GM12872 (cell line): ENCODE measurements at regions not wholly inside any gene's neighbourhood (a gene's known extent, or its start where the extent isn't known, plus 50 kb on each side); places are given as distances from the start of the nearest gene placed in this dataset.

ENCODE experiments used
- TF ChIP-seq, protein P1 (sequence below): IDR thresholded peaks from 3 replicates; pipeline ENCODE4 v1.5.1; 2011; ENCODE audit warnings: low read depth, mild to moderate bottlenecking, low read length, moderate library complexity; ENCODE audit not compliant: insufficient read depth

DNA sequence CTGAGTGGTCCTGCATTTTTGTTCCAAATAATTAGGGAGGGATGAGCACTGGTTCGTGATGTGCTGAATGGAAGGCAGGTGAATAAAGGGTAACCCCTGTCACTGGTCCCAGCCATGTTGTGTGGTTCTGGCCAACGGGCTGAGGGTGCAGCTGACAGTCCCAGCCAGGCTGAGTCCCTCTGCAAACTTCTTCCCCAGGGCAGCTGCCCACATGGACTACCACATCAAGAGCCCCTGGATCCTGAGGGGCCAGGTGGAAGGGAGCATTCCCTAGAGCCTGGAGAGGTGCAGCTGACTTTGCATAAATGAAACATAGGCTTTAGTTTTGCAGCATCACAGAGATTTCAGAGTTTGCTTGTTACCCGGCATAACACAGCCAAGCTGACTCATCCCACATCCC is 219.8 kb upstream of the MYT1L start:
- TF ChIP-seq, protein P1, sequence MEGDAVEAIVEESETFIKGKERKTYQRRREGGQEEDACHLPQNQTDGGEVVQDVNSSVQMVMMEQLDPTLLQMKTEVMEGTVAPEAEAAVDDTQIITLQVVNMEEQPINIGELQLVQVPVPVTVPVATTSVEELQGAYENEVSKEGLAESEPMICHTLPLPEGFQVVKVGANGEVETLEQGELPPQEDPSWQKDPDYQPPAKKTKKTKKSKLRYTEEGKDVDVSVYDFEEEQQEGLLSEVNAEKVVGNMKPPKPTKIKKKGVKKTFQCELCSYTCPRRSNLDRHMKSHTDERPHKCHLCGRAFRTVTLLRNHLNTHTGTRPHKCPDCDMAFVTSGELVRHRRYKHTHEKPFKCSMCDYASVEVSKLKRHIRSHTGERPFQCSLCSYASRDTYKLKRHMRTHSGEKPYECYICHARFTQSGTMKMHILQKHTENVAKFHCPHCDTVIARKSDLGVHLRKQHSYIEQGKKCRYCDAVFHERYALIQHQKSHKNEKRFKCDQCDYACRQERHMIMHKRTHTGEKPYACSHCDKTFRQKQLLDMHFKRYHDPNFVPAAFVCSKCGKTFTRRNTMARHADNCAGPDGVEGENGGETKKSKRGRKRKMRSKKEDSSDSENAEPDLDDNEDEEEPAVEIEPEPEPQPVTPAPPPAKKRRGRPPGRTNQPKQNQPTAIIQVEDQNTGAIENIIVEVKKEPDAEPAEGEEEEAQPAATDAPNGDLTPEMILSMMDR = no peak

DNA sequence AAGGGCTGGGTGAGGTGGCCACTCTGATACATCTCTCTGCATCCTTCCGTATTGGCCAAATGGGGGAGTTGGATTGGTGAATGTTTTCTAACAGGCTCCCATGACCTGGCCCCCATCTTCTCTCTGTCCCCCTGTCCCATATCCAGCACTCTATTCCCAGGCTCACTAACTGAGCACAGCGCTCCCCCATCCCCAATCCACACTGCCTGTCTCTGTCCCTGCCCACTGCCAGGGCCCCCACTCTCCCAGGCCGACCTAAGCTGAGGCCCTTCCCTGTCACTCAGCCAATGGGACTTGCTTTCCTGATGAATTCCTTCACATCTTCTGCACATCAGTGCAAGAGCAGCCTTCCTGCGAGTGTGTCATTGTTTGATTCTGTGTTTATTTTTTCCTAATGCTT is 216.8 kb upstream of the MYT1L start:
- TF ChIP-seq, protein P1 = no peak

DNA sequence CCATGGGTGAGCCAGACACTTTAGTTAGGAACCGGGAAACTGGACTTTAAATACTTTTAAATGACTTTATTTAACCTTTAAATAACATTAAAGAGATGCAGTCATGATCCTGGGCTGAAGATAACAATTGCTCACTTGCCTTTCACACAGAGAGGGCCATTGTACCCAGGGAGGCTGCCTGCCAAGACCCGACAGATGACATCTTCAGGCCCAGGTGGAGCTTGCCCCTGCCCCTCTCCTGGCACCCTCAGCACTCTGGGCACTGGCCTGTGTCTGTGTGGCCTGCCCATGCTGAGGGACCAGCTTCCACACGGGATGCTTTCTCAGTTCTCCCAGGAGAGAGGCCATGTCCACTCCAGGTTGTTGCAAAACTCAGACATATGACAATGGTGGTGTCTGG is 216.4 kb upstream of the MYT1L start:
- TF ChIP-seq, protein P1 = no peak

DNA sequence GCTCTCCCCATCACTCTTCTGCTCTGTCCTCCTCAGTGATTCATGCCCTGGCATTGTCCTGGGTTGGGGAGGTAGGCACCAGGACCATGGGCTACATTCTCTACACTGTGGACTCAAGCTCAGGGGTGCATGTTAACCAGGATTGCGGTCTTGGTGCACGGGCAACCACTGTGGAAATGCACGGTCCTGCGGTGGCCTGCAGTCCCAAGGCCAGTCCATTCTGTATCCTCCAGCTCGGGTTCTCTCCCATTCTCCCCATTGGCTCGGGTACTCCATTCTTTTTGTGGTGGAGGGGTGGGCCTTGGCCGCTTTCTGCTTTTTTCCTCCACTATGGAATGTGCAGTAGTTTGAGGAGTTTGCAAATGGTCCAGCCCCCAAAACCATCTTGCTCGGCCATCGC is 215.0 kb upstream of the MYT1L start:
- TF ChIP-seq, protein P1 = no peak

DNA sequence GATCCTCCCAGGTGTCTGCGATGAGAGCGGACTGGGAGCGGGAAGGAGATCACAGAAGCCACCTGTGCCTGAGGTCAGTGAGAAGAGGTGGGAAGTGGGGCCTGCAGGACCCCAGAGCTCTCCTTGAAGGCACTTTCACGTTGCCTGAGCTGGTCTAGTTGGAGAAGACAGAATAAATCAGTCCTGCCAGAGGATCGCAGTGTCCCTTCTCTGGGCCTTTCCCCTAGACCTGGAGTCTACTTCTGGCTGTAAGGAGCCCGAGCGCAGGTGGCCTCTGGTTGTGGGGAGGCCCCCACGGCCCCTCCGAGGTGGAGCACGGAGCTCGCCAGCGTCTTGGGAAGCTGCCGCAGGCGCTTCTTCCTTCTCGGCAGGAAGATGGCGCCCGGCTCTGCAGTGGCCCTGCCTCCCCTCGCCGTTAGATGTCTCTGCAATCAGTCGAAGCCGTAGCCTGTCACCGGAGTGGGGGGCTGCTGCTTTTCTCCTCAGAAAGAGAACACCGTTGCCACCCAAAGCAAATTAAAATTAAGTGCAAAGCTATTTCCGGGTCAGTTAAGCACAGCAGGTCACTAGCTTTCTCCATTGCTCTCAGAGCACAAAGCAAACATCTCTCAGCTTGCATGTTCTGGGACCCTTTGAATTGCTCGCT is 212.0 kb upstream of the MYT1L start:
- TF ChIP-seq, protein P1 = no peak

DNA sequence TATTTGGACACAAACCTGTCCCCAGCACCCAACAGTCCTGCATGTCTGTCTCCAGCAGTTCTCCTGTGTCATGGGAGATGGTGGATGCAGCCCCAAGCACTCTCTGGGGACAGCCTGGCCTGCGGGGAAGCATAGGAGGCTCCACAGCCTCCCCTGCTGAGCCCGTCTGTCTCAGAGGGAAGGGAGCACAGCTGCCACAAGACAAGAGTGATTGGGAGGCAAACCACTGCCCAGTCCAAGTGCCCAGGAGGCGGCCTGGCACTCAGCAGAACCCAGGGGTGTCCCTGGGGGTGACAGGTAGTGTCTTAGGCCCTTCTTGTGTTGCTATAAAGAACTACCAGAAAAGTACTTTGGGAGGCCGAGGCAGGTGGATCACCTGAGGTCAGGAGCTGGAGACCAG is 211.2 kb upstream of the MYT1L start:
- TF ChIP-seq, protein P1 = no peak

DNA sequence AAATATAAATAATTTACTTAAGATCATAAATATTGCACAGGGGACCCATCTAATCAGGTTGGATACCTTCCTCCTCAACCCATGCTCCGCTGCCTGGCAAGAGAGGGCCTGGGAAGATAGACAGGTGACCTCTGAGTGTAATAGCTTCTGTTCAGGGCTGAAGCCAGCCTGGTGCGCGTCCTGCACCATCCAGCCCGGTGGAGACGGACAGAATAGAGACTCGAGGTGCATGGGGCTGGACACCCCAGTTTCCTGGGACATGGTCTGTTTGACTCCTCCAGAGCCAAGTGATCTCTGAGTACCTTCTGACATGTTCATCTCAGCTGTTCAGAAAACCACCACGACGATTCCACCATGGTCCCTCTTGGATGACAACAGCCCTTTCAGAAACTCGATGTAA is 209.3 kb upstream of the MYT1L start:
- TF ChIP-seq, protein P1 = no peak
